DND-41 (cell line): ENCODE measurements at regions not wholly inside any gene's neighbourhood (a gene's known extent, or its start where the extent isn't known, plus 50 kb on each side); places are given as distances from the start of the nearest gene placed in this dataset.
"Not testable (repeated sequence)": the region's sequence is repeated elsewhere in the genome, so short reads cannot be mapped to it uniquely, and the experiment has no call there.

ENCODE experiments used
- ATAC-seq: fragments of 200-7000 bp; cut with Tn5 transposase; 3 replicates; pipeline ENCODE4 v1.9.1; 2021; ENCODE audit warnings: low read depth; ENCODE audit not compliant: insufficient read depth
- DNase-seq: peaks from one replicate; pipeline ENCODE4 v3.0.0-alpha.2; 2020
- H2AFZ ChIP-seq: 2 replicates; pipeline ENCODE4 v1.6.0; 2012; ENCODE audit warnings: low read depth, low read length
- H3K27ac ChIP-seq: 2 replicates; pipeline ENCODE4 v1.5.1; 2012; ENCODE audit warnings: low read length, inconsistent platforms
- H3K27me3 ChIP-seq: fragments of 200-600 bp; sonication (generic); 2 replicates; pipeline ENCODE4 v1.6.0; 2012; ENCODE audit warnings: low read length, mild to moderate bottlenecking, inconsistent platforms; ENCODE audit not compliant: insufficient read depth, poor library complexity
- H3K36me3 ChIP-seq: 2 replicates; pipeline ENCODE4 v1.5.1; 2012; ENCODE audit warnings: low read length, inconsistent platforms; ENCODE audit not compliant: insufficient read depth
- H3K4me1 ChIP-seq: 2 replicates; pipeline ENCODE4 v1.5.1; 2012; ENCODE audit warnings: mild to moderate bottlenecking, low read length; ENCODE audit not compliant: insufficient read depth
- H3K4me2 ChIP-seq: 2 replicates; pipeline ENCODE4 v1.6.0; 2012; ENCODE audit warnings: mild to moderate bottlenecking, moderate library complexity, low read length, inconsistent platforms; ENCODE audit not compliant: insufficient read depth
- H3K4me3 ChIP-seq, 2 experiments: fragments of 200-600 bp in 1 of 2; shearing (Covaris generic) in 1 of 2; 2 replicates each; pipeline ENCODE4 v1.5.1; 2012 to 2016; ENCODE audit warnings: inconsistent platforms in 2 of 2, low read length in 2 of 2, mild to moderate bottlenecking in 2 of 2, low read depth in 1 of 2, moderate library complexity in 1 of 2
- H3K79me2 ChIP-seq: 2 replicates; pipeline ENCODE4 v1.6.0; 2012; ENCODE audit warnings: low read length, inconsistent platforms; ENCODE audit not compliant: insufficient read depth
- H3K9ac ChIP-seq: 2 replicates; pipeline ENCODE4 v1.6.0; 2012; ENCODE audit warnings: low read depth, mild to moderate bottlenecking, inconsistent platforms, low read length, moderate library complexity
- H3K9me3 ChIP-seq: 2 replicates; pipeline ENCODE4 v1.5.1; 2012; ENCODE audit warnings: low read length, moderate library complexity, mild to moderate bottlenecking, inconsistent platforms; ENCODE audit not compliant: insufficient read depth, severe bottlenecking
- H4K20me1 ChIP-seq: 2 replicates; pipeline ENCODE4 v1.6.0; 2012; ENCODE audit warnings: low read length; ENCODE audit not compliant: insufficient read depth
- CTCF ChIP-seq: IDR thresholded peaks from 2 replicates; pipeline ENCODE4 v1.5.1; 2012; ENCODE audit warnings: borderline replicate concordance, low read length, moderate library complexity, mild to moderate bottlenecking; ENCODE audit not compliant: poor library complexity, severe bottlenecking; ENCODE audit errors: extremely low read depth
- EZH2 ChIP-seq: IDR thresholded peaks from 3 replicates; pipeline ENCODE4 v1.6.1; 2012; ENCODE audit warnings: borderline replicate concordance, low read depth, mild to moderate bottlenecking, moderate library complexity, low read length, inconsistent platforms; ENCODE audit not compliant: severe bottlenecking

DNA sequence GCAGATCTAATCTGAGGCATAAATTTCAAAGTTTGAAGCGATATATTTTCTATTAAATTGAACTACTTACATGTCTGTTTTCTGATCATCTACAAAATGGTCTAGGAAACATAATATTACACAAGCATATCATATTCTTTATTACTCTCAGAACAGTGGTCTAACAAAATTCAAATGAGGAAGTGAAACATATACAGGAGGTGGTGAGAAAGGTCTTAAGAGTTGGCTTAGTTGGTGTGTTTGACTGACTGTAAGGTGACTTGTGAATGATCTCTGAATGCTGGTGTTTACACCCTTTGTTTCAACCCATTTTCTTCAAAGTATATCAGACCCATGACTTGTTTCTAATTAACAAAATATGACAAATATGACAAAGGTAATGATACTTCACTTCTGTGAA lies 1156.8 kb downstream of the SLC16A7 start:
- H2AFZ ChIP-seq: no peak overlapping the region
- H3K27me3 ChIP-seq: no peaks in the 10 kb centered on the region
- H3K36me3 ChIP-seq: no peaks in the 10 kb centered on the region
- H3K4me2 ChIP-seq: no peak overlapping the region
- H3K79me2 ChIP-seq: no peaks in the 10 kb centered on the region
- no peak overlapping the region for H3K9ac ChIP-seq
- no peak for TF ChIP-seq CTCF
- no peak for TF ChIP-seq EZH2
- H3K9me3 ChIP-seq: no peaks in the 10 kb centered on the region
- H3K4me1 ChIP-seq: peaks cover 11% of the 10 kb centered on the region
- ATAC-seq: no peak; the same call in 2 of the 3 replicates
- no peaks in the 10 kb centered on the region for H4K20me1 ChIP-seq
- DNase-seq: no peak
- H3K4me3 ChIP-seq: no peak overlapping the region
- H3K27ac ChIP-seq: no peak overlapping the region

DNA sequence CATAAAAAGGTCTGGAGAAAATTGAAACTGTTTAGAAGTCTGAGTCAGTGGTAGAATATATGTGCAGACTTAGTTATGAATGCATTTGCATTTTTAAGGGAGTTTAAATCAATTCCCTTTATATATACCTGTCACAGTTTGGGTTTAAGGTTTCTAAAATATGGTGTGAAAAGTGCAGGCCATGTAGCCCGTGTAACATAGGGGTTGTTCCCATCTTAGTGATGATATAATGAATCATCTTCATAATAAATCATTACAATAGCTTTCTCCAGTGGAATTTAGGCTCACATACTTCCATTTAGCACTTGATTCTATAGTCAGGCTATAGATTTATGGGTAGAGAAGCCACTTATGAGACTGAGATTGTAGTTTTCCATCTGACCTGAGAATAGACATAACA lies 1162.4 kb downstream of the SLC16A7 start:
- no peaks in the 10 kb centered on the region for H3K79me2 ChIP-seq
- DNase-seq (no peak), ATAC-seq (no peak)
- no peak overlapping the region for H3K9ac ChIP-seq
- H3K27me3 ChIP-seq: no peaks in the 10 kb centered on the region
- H3K4me2 ChIP-seq: no peak overlapping the region
- H4K20me1 ChIP-seq: no peaks in the 10 kb centered on the region
- TF ChIP-seq EZH2 (no peak), CTCF (no peak)
- no peaks in the 10 kb centered on the region for H3K9me3 ChIP-seq
- no peak overlapping the region for H2AFZ ChIP-seq
- peaks cover 14% of the 10 kb centered on the region for H3K4me1 ChIP-seq
- H3K36me3 ChIP-seq: no peaks in the 10 kb centered on the region
- no peak overlapping the region for H3K4me3 ChIP-seq
- no peak overlapping the region for H3K27ac ChIP-seq

GRCh38 chr12:60760965-60761364 lies 1165.1 kb downstream of the SLC16A7 start:
- Histone ChIP-seq H3K4me3 (no peak overlapping the region), H3K9ac (peak overlapping the region; percentile 23; the same call in 1 of the 2 replicates), H3K27ac (peak overlapping the region; percentile 83), H2AFZ (peak overlapping the region; percentile 38; the same call in 1 of the 2 replicates), H3K27me3 (no peaks in the 10 kb centered on the region), H4K20me1 (no peaks in the 10 kb centered on the region), H3K36me3 (no peaks in the 10 kb centered on the region), H3K79me2 (no peaks in the 10 kb centered on the region), H3K4me1 (peaks cover 14% of the 10 kb centered on the region), H3K9me3 (no peaks in the 10 kb centered on the region), H3K4me2 (no peak overlapping the region)
- no peak for DNase-seq
- TF ChIP-seq EZH2: no peak
- ATAC-seq: peak; percentile 86

DNA sequence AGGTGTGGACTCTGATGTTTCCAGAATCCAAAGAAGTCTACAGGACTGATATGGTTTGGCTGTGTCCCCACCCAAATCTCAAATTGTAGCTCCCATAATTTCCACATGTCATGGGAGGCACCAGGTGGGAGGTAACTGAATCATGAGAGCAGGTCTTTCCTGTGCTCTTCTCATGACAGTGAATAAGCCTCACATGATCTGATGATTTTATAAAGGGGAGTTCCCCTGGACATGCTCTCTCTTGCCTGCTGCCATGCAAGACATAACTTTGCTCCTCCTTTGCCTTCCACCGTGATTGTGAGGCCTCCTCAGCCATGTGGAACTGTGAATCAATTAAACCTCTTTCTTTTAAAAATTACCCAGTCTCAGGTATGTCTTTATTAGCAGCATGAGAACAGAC lies 1205.3 kb downstream of the SLC16A7 start:
- not testable (repeated sequence) for H4K20me1 ChIP-seq, H3K27me3 ChIP-seq, ATAC-seq, H3K36me3 ChIP-seq, H3K4me1 ChIP-seq, DNase-seq, H3K9ac ChIP-seq, H3K79me2 ChIP-seq, H2AFZ ChIP-seq, H3K9me3 ChIP-seq, H3K27ac ChIP-seq, H3K4me3 ChIP-seq, H3K4me2 ChIP-seq

GRCh38 chr12:60803147-60803546 lies 1207.3 kb downstream of the SLC16A7 start:
- Histone ChIP-seq H3K36me3 (no peaks in the 10 kb centered on the region), H4K20me1 (no peaks in the 10 kb centered on the region), H3K9me3 (no peaks in the 10 kb centered on the region), H3K4me3 (no peak overlapping the region), H3K79me2 (no peaks in the 10 kb centered on the region), H3K27me3 (no peaks in the 10 kb centered on the region), H3K9ac (no peak overlapping the region), H3K4me1 (no peaks in the 10 kb centered on the region), H3K4me2 (no peak overlapping the region), H3K27ac (no peak overlapping the region), H2AFZ (no peak overlapping the region)
- ATAC-seq (no peak), DNase-seq (no peak)
- TF ChIP-seq CTCF (no peak), EZH2 (no peak)
